Keratinocyte (primary cell): ENCODE measurements at regions not wholly inside any gene's neighbourhood (a gene's known extent, or its start where the extent isn't known, plus 50 kb on each side); places are given as distances from the start of the nearest gene placed in this dataset.

Experiments
- DNase-seq: peaks from one replicate; pipeline ENCODE4 v3.0.0-alpha.2; 2011; ENCODE audit warnings: low read depth, missing footprints, low spot score
- FAIRE-seq: peaks from 2 replicates; lab custom pipeline; 2011; peaks lifted over from hg19 to GRCh38; lab: Jason Lieb, UNC
- H2AFZ ChIP-seq: 2 replicates; pipeline ENCODE4 v1.6.0; 2012; ENCODE audit warnings: low read length, control low read depth, inconsistent platforms; ENCODE audit not compliant: control insufficient read depth
- H3K27ac ChIP-seq: 2 replicates; pipeline ENCODE4 v1.5.1; 2011; ENCODE audit warnings: low read length; ENCODE audit not compliant: control insufficient read depth, insufficient read depth
- H3K27me3 ChIP-seq: 3 replicates; pipeline ENCODE4 v1.6.0; 2011; ENCODE audit warnings: low read length; ENCODE audit not compliant: control insufficient read depth, insufficient read depth; ENCODE audit errors: extremely low read depth
- H3K36me3 ChIP-seq, 2 experiments: 2 replicates in 1 of 2; 3 replicates in 1 of 2; pipeline ENCODE4 v1.5.1; 2011; ENCODE audit warnings: low read length in 2 of 2, mild to moderate bottlenecking in 1 of 2; ENCODE audit not compliant: control insufficient read depth in 2 of 2, insufficient read depth in 2 of 2; ENCODE audit errors: extremely low read depth in 1 of 2
- H3K4me1 ChIP-seq: 3 replicates; pipeline ENCODE4 v1.5.1; 2011; ENCODE audit warnings: low read length; ENCODE audit not compliant: control insufficient read depth, insufficient read depth; ENCODE audit errors: extremely low read depth
- H3K4me2 ChIP-seq: 3 replicates; pipeline ENCODE4 v1.6.0; 2011; ENCODE audit warnings: low read depth, low read length; ENCODE audit not compliant: control insufficient read depth, insufficient read depth; ENCODE audit errors: extremely low read depth
- H3K4me3 ChIP-seq, 3 experiments: fragments of 200-600 bp in 1 of 3; sonication (generic) in 1 of 3; 2 replicates in 2 of 3; 3 replicates in 1 of 3; pipeline ENCODE4 v1.5.1; 2011 to 2016; ENCODE audit warnings: low read length in 3 of 3, mild to moderate bottlenecking in 3 of 3, control low read depth in 2 of 3, inconsistent platforms in 1 of 3, low read depth in 1 of 3, mixed read lengths in 1 of 3, mixed run types in 1 of 3, moderate library complexity in 1 of 3; ENCODE audit not compliant: control insufficient read depth in 2 of 3, insufficient read depth in 2 of 3; ENCODE audit errors: extremely low read depth in 1 of 3
- H3K79me2 ChIP-seq: 2 replicates; pipeline ENCODE4 v1.6.0; 2012; ENCODE audit warnings: low read length; ENCODE audit not compliant: control insufficient read depth, insufficient read depth
- H3K9ac ChIP-seq: 3 replicates; pipeline ENCODE4 v1.6.0; 2011; ENCODE audit warnings: low read length; ENCODE audit not compliant: control insufficient read depth, insufficient read depth; ENCODE audit errors: extremely low read depth
- H3K9me1 ChIP-seq: 3 replicates; pipeline ENCODE4 v1.6.0; 2011; ENCODE audit warnings: low read length; ENCODE audit not compliant: control insufficient read depth, insufficient read depth; ENCODE audit errors: extremely low read depth
- H3K9me3 ChIP-seq: 2 replicates; pipeline ENCODE4 v1.5.1; 2012; ENCODE audit warnings: low read depth, low read length; ENCODE audit not compliant: control insufficient read depth
- H4K20me1 ChIP-seq: 3 replicates; pipeline ENCODE4 v1.6.0; 2011; ENCODE audit warnings: low read length; ENCODE audit not compliant: control insufficient read depth, insufficient read depth; ENCODE audit errors: extremely low read depth
- CTCF ChIP-seq, 3 experiments: IDR thresholded peaks in 1 of 3; conservative IDR thresholded peaks in 1 of 3; optimal IDR thresholded peaks in 1 of 3; 2 replicates in 2 of 3; 3 replicates in 1 of 3; pipeline versions ENCODE3 to v1.5.1; 2011; ENCODE audit warnings: low read length in 3 of 3, mild to moderate bottlenecking in 3 of 3, moderate library complexity in 2 of 3, control low read depth in 1 of 3, inconsistent platforms in 1 of 3; ENCODE audit not compliant: insufficient read depth in 2 of 3; ENCODE audit errors: extremely low read depth in 1 of 3
- EZH2 ChIP-seq: IDR thresholded peaks from one replicate; pipeline ENCODE4 v1.6.1; 2012; ENCODE audit warnings: inconsistent platforms, mild to moderate bottlenecking, low read length, moderate library complexity
- dilution Hi-C: fragments of 300-500 bp; cut with MboI; formaldehyde crosslinking; loops from one replicate; pipeline ENCODE4 v1.7.0; 2020; ENCODE audit warnings: low sequenced_read_pairs; ENCODE audit not compliant: extremely low pct_ligation_motif_present

DNA sequence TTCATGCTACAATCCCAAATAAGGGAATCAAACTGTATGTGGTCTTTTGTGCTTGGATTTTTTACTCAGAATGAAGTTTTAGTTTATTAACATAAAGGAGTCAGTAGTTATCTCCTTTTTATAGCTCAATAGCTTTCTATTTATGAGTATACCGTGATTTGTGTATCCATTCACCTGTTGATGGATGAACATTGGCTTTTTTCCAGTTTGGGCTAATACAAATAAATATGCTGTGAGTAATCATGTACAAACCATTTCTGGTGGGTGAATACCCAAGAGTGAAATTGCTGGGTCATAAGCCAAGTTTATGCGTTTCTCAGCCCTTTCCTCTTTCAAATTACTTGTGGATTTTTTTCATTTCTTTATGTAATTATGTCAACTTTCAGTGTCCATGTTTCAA lies 395.3 kb downstream of the OSTF1 start:
- H3K9ac ChIP-seq: no peak overlapping the region
- no peak overlapping the region for H3K4me2 ChIP-seq
- no peak overlapping the region for H2AFZ ChIP-seq
- H3K9me1 ChIP-seq: no peaks in the 10 kb centered on the region
- H4K20me1 ChIP-seq: no peaks in the 10 kb centered on the region
- H3K4me1 ChIP-seq: no peaks in the 10 kb centered on the region
- DNase-seq (no peak), FAIRE-seq (no peak)
- H3K4me3 ChIP-seq: no peak overlapping the region
- H3K79me2 ChIP-seq: no peaks in the 10 kb centered on the region
- H3K9me3 ChIP-seq: no peaks in the 10 kb centered on the region
- TF ChIP-seq EZH2: no peak
- no peak for TF ChIP-seq CTCF (optimal IDR thresholded peaks at IDR 0.05 in 1 of 3, IDR thresholded peaks at IDR 0.05 in 1 of 3, conservative IDR thresholded peaks at IDR 0.05 in 1 of 3; ENCODE audit: extremely low read depth in 1 of 3, insufficient read depth in 2 of 3, low read length in 3 of 3)
- dilution Hi-C loops: loop anchor here (25.0 kb wide), 1 partner anchor 354 kb away; no protein-coding TSS in a partner anchor
- H3K27ac ChIP-seq: no peak overlapping the region
- no peaks in the 10 kb centered on the region for H3K36me3 ChIP-seq
- H3K27me3 ChIP-seq: no peaks in the 10 kb centered on the region

GRCh38 chr9:75487856-75488718 lies 399.8 kb downstream of the OSTF1 start:
- no peak for TF ChIP-seq EZH2
- TF ChIP-seq CTCF (optimal IDR thresholded peaks at IDR 0.05 in 1 of 3, IDR thresholded peaks at IDR 0.05 in 1 of 3, conservative IDR thresholded peaks at IDR 0.05 in 1 of 3; ENCODE audit: extremely low read depth in 1 of 3, insufficient read depth in 2 of 3, low read length in 3 of 3): no peak
- Histone ChIP-seq H3K27me3 (no peaks in the 10 kb centered on the region), H3K9ac (no peak overlapping the region), H3K4me3 (no peak overlapping the region), H3K4me2 (no peak overlapping the region), H3K4me1 (no peaks in the 10 kb centered on the region), H3K36me3 (no peaks in the 10 kb centered on the region), H4K20me1 (no peaks in the 10 kb centered on the region), H3K79me2 (no peaks in the 10 kb centered on the region), H3K9me1 (no peaks in the 10 kb centered on the region), H3K27ac (no peak overlapping the region), H2AFZ (no peak overlapping the region), H3K9me3 (no peaks in the 10 kb centered on the region)
- DNase-seq: no peak
- no peak for FAIRE-seq
- dilution Hi-C loops: loop anchor here (25.0 kb wide), 1 partner anchor 349 kb away; no protein-coding TSS in a partner anchor
